NOMO-1 treated with DMSO at 0.1 percent for 48 hours (cell line): ENCODE measurements at regions not wholly inside any gene's neighbourhood (a gene's known extent, or its start where the extent isn't known, plus 50 kb on each side); places are given as distances from the start of the nearest gene placed in this dataset.
A peak's percentile ranks its signal among the peaks of the same experiment; 100 is the strongest.

Experiments used
- DNase-seq: peaks from one replicate; lab custom pipeline; 2025; ENCODE audit not compliant: unreplicated experiment; lab: John Stamatoyannopoulos, UW

DNA sequence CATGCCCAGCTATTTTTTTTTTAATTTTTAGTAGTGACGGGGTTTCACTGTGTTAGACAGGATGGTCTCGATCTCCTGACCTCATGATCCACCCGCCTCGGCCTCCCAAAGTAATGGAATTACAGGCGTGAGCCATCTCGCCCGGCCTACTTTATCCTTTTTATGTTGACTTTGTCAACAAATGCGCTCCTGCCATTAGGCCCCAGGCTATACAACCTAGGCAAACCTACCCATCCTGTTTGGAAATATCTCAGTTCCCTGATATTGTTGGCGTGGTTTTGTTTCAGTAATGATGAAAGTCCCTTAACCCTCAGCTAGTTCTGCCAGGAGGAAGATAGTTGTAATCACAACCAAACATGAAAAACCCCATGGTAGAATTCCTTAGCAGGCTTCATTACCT is 249.4 kb upstream of the SOX11 start:
- no peak for DNase-seq

GRCh38 chr2:5444168-5444567 is 248.0 kb upstream of the SOX11 start:
- no peak for DNase-seq

DNA sequence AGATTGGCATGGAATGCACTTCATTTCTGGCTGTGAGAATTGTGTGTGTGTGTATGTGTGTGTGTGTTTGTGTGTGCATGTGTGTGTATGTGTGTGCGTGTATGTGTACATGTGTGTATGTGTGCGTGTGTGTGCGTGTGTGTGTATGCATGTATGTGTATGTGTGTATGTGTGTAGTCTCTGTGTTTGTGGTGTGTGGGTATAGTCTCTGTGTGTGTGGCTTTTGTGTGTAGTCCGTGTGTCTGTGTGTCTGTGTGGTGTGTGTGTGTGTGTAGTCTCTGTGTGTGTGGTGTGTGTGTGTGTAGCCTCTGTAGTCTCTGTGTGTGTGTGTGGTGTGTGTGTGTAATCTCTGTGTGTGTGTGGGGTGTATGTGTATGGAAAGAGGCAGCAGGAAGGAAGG is 247.3 kb upstream of the SOX11 start:
- no peak for DNase-seq

- DNase-seq, result no peak
Measured at GRCh38 chr2:5449867-5450266, 242.3 kb upstream of the SOX11 start.

DNA sequence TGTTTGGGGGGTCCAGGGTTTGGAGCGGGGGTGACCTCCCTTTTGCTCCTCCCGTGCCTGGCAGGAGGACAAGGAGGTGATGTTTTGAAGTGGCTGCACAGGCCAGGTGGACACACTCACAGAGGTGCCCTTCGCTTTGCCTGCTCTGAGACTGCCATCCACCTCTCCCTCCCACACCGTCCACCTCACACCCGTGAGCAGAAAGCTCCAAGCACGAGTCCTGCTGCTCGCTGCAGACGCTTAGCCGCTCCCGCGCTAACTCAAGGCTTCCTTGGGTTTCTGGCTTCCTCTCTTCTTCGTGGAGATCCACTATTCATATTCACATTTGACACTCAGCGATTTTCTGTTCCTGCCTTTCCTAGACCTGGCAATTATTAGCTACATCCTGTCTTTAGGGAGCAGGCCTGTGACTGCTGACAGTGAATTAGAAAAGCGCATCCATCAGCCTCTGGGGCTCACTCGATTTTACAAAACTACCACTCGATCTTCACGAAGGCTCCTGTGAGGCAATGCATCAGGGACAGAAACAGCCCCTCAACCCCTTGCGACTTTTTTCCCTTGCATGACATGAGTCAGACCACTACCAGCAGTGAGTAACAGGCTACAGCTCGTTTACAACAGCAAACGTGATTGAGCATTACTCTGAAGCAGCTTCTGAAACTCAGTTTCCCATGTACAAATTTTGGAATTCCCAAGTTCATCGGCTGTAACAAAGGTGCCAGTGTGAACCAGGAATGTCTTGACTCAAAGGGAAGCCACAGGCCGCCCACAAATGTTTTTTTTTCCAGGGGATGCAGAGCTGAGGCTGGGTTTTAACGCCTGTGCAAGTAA is 238.7 kb upstream of the SOX11 start:
- no peak for DNase-seq

DNA sequence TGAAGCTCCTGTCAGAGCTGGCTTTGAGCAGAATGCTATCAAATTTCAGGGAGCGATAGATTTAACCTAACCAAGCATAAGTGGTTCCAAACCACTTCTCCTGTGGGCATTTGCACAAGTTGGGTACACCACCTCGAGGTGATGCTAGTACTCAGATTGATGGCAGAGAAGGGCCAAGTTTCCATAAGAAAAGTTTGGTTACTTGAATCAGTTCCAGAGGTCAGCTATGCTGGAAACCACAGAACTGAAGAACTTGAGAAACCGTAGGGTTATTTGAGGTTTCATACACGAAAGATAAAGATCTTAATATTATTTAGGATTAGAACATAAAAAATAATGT is 238.2 kb upstream of the SOX11 start:
- DNase-seq, result no peak

- no peak for DNase-seq
Measured at GRCh38 chr2:5459041-5459440, 233.1 kb upstream of the SOX11 start.

GRCh38 chr2:5464657-5465056 is 227.5 kb upstream of the SOX11 start:
- DNase-seq, result no peak

DNA sequence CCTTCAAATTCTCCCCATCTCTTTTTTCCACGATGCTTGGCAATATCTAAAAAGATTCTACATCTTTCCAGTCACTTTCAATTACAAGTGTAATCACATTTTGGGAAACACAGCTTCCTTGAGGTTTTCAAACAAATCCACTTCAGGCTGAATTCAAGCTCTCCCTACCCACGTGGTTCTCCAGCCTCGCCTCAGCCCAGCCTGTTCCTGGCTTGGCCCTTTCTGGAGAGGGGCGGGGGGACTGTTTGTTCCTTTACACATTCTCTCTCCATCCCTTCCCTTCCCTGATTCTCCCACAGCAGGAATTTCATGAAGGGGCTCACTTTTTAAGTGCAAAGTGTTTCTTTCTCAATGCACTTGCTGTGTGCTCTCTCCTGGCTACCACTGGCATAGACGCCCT is 226.3 kb upstream of the SOX11 start:
- DNase-seq, result no peak

DNA sequence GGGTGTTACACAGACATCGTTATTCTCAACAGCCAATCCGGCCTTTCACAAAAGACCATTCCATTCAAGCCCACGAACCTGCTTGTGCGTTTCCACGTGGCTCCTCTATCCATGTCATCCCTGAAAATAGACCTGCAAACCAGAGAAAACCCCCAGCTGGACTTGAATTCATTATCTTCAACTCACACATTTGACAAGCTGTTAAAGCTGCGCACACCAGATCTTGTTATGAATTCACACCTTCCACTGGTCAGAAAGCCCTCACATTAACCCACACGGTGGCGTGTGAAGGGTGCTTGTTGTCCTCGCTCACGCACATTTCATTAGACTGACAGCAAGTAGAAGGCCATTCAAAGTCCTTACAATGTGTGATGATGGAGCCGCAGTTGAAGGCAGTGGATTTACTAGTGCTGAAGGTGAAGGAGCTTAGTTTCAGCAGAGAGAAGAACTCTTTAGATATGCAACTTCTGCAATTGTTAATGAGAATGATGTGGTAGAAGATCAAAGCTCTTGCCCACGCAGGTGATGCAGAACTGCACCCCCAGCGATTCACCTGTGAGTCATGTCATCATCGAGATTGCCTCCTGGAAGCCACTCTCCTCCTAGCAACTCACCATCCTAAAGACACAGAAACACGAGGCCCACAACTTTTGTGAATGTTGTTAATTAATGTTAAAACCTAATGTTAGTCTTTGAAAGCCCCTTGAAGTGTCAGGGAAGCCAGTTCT is 224.8 kb upstream of the SOX11 start:
- DNase-seq, result no peak

DNA sequence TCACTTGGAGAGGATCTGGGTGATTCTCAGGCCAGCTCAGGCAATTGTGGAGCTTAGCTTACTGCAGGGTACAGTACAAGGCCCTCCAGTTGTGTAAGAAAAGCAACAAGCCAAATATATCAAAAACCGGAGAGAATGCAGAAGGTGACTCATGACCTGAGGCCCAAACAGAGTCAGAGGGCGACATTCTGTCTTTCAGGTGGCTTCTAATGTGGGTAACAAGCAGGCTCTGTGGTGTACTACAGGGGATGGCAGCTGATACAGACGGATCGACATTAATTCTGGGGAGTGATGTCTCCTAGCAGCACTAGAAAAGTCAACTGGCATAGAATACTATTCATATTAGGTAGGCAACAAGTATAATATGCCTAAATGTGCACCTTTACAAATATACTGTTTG is 219.5 kb upstream of the SOX11 start:
- DNase-seq, result no peak

GRCh38 chr2:5473635-5474034 is 218.5 kb upstream of the SOX11 start:
- no peak for DNase-seq

DNA sequence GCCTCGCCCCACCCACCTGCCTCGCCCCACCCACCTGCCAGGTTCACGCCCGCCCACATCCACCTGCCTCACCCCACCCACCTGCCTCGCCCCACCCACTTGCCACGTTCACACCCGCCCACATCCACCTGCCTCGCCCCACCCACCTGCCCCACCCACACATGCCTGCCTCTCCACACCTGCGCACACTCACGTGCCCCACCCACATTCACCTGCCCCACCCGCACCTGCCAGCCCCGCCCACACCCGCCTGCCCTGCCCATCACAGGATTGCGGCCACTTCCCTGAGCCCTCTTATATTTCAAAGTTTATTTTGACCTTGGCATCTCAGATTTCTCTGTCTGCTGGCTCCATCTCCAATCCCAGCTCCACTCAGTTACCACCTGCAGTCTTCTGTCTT is 217.5 kb upstream of the SOX11 start:
- no peak for DNase-seq

- no peak for DNase-seq
Measured at GRCh38 chr2:5479265-5479928, 212.8 kb upstream of the SOX11 start.

- peak; percentile 66 for DNase-seq
Measured at GRCh38 chr2:5482929-5483331, 209.3 kb upstream of the SOX11 start.

DNA sequence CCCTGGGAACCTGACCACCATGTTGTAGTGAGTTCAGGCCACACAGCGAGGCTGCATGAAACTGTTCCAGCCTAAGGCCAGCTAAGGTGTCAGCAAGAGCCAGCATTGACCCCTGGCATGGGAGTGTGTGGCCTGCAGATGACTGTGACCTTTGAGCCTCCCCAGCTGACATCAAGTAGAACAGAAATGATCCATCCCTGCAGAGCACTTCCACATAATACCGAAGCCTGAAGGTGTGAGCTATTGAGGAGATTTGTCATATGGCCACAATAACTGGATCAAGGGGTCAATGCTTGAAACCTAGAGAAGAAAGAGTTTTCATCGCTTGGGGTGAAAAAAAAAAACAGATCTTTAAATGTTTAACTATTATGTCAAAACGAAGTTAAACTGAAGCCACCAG is 207.3 kb upstream of the SOX11 start:
- DNase-seq, result no peak

GRCh38 chr2:5491523-5491922 is 200.7 kb upstream of the SOX11 start:
- DNase-seq, result no peak

DNA sequence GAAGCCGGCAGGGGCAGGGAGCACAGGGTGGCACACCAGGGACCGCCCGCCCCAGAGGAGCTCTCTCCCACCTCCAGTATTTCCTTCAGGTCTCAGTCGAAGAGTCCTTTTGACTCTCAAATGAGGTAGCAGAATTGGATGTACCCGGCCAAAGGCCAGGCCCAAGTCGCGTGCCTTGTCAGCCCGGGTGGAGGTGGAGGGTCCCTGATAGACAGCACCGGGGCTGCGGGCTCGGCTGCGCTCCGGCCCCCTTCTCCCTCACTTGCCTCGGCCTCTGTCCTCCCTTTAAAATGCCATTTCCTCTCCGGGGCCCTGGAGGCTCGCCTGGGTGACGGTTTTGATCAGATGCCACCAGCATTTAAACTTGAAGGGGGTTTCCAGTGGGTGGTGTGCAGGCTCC is 198.9 kb upstream of the SOX11 start:
- DNase-seq, result no peak

GRCh38 chr2:5494212-5494611 is 198.0 kb upstream of the SOX11 start:
- no peak for DNase-seq

DNA sequence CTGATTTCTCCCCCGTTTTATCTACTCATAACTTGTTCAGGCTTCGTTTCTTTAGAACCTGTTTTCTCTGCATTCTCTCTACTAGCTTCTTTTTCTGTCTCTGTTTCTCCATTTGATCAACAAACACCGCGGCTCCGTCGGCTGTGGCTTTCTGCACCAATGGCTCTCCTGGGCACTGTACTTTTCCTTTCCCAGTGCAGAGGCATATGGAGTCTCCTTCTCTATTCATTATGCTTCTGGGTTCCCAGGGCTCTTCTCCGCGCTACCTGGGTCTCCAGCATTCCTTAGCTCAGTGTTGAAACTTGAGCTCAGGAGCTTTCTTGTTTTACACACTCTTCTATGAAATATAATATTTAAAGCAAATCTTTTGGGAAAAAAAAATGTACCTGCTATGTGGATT is 196.6 kb upstream of the SOX11 start:
- DNase-seq, result no peak

DNA sequence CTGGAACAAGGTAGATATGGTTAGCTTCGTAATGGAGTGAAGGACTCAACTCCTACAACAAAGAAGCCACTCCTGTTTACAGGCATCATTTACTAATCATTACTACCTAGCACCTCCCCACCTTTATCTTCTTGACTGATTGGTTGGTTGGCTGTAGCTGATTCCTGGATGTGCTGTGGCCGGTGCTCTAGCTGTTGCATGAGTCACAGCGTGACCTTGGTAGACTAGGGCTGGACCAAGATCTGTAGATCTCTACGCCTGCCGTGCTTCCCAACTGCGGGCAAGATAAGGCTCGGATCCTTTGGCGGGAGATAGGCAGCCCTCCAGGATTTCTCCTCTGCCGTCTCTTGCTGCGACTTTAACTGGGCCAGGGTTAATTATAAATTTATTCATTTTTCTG is 194.3 kb upstream of the SOX11 start:
- DNase-seq, result no peak

DNA sequence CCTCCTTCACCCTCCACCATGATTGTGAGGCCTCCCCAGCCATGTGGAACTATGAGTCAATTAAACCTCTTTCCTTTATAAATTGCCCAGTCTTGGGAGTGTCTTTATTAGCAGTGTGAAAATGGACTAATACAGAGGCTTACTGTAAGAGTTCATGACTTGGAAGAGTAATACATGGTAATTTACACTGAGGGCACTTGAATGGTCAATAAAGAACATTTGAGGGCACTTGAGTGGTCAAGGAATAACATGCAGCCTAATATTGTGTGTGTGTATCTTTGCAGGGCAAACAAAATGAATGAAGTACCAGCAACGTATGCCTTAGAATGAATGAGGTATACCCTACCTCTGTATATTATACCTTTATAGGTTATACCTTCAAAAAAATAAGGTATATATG is 190.4 kb upstream of the SOX11 start:
- no peak for DNase-seq
